ENCODE measurements at regions not wholly inside any gene's neighbourhood (a gene's known extent, or its start where the extent isn't known, plus 50 kb on each side); places are given as distances from the start of the nearest gene placed in this dataset.
"Not testable (repeated sequence)": the region's sequence is repeated elsewhere in the genome, so short reads cannot be mapped to it uniquely, and the experiment has no call there.

GRCh38 chr20:29472606-29473005 lies 1784.9 kb upstream of the DEFB115 start:
- no peak for DNase-seq (ENCODE audit: low read depth)
- no peak overlapping the region for H3K4me3 ChIP-seq (ENCODE audit: control insufficient read depth, low read depth, low read length)
- no peak for TF ChIP-seq CTCF (conservative IDR thresholded peaks at IDR 0.05; ENCODE audit: control insufficient read depth, insufficient read depth, low read depth, low read length)

- not testable (repeated sequence) for H3K4me3 ChIP-seq (ENCODE audit: control insufficient read depth, low read depth, low read length); DNase-seq (ENCODE audit: low read depth)
Observed at GRCh38 chr20:29492840-29493239, 1764.6 kb upstream of the DEFB115 start.

GRCh38 chr20:29496767-29497166 lies 1760.7 kb upstream of the DEFB115 start:
- H3K4me3 ChIP-seq (ENCODE audit: control insufficient read depth, low read depth, low read length), result not testable (repeated sequence)

GRCh38 chr20:29497261-29497671 lies 1760.2 kb upstream of the DEFB115 start:
- peak; percentile 3 for DNase-seq (ENCODE audit: low read depth)
- TF ChIP-seq CTCF (conservative IDR thresholded peaks at IDR 0.05; ENCODE audit: control insufficient read depth, insufficient read depth, low read depth, low read length), result no peak
- H3K4me3 ChIP-seq (ENCODE audit: control insufficient read depth, low read depth, low read length), result no peak overlapping the region

More at GRCh38 chr20:29496767-29497166, 1760.7 kb upstream of the DEFB115 start:
- DNase-seq (ENCODE audit: low read depth), result not testable (repeated sequence)

- H3K4me3 ChIP-seq (ENCODE audit: control insufficient read depth, low read depth, low read length); DNase-seq (ENCODE audit: low read depth): not testable (repeated sequence)
Observed at GRCh38 chr20:29497684-29498083, 1759.8 kb upstream of the DEFB115 start.

- not testable (repeated sequence) for DNase-seq (ENCODE audit: low read depth); H3K4me3 ChIP-seq (ENCODE audit: control insufficient read depth, low read depth, low read length)
Observed at GRCh38 chr20:29500738-29501137, 1756.7 kb upstream of the DEFB115 start.

- not testable (repeated sequence) for DNase-seq (ENCODE audit: low read depth)
Observed at GRCh38 chr20:29514634-29515033, 1742.8 kb upstream of the DEFB115 start.

GRCh38 chr20:29516847-29517246 lies 1740.6 kb upstream of the DEFB115 start:
- H3K4me3 ChIP-seq (ENCODE audit: control insufficient read depth, low read depth, low read length); DNase-seq (ENCODE audit: low read depth): not testable (repeated sequence)

More at GRCh38 chr20:29514634-29515033, 1742.8 kb upstream of the DEFB115 start:
- H3K4me3 ChIP-seq (ENCODE audit: control insufficient read depth, low read depth, low read length), result not testable (repeated sequence)

GRCh38 chr20:29519610-29520241 lies 1737.7 kb upstream of the DEFB115 start:
- TF ChIP-seq CTCF (conservative IDR thresholded peaks at IDR 0.05; ENCODE audit: control insufficient read depth, insufficient read depth, low read depth, low read length), result peak; percentile 30
- H3K4me3 ChIP-seq (ENCODE audit: control insufficient read depth, low read depth, low read length); DNase-seq (ENCODE audit: low read depth): not testable (repeated sequence)

- DNase-seq (ENCODE audit: low read depth), result peak; percentile 3
- H3K4me3 ChIP-seq (ENCODE audit: control insufficient read depth, low read depth, low read length), result not testable (repeated sequence)
Observed at GRCh38 chr20:29533566-29534177, 1723.8 kb upstream of the DEFB115 start.

GRCh38 chr20:29566901-29567635 lies 1690.4 kb upstream of the DEFB115 start:
- not testable (repeated sequence) for DNase-seq (ENCODE audit: low read depth); H3K4me3 ChIP-seq (ENCODE audit: control insufficient read depth, low read depth, low read length)

GRCh38 chr20:29567671-29568070 lies 1689.8 kb upstream of the DEFB115 start:
- H3K4me3 ChIP-seq (ENCODE audit: control insufficient read depth, low read depth, low read length); DNase-seq (ENCODE audit: low read depth): not testable (repeated sequence)

GRCh38 chr20:29570126-29570525 lies 1687.3 kb upstream of the DEFB115 start:
- not testable (repeated sequence) for DNase-seq (ENCODE audit: low read depth)

GRCh38 chr20:29589530-29589929 lies 1667.9 kb upstream of the DEFB115 start:
- H3K4me3 ChIP-seq (ENCODE audit: control insufficient read depth, low read depth, low read length); DNase-seq (ENCODE audit: low read depth): not testable (repeated sequence)

More at GRCh38 chr20:29570126-29570525, 1687.3 kb upstream of the DEFB115 start:
- H3K4me3 ChIP-seq (ENCODE audit: control insufficient read depth, low read depth, low read length), result not testable (repeated sequence)

- DNase-seq (ENCODE audit: low read depth); H3K4me3 ChIP-seq (ENCODE audit: control insufficient read depth, low read depth, low read length): not testable (repeated sequence)
Observed at GRCh38 chr20:29604163-29604562, 1653.3 kb upstream of the DEFB115 start.
